WTC11 (cell line): ENCODE measurements at regions not wholly inside any gene's neighbourhood (a gene's known extent, or its start where the extent isn't known, plus 50 kb on each side); places are given as distances from the start of the nearest gene placed in this dataset.

Source experiments
- ATF1 ChIP-seq: sonication (generic); formaldehyde crosslinking; IDR thresholded peaks from 2 replicates; pipeline ENCODE4 v1.8.1; 2023; ENCODE audit warnings: mild to moderate bottlenecking, moderate library complexity, missing genetic modification reagents
- TEAD1 ChIP-seq: sonication (generic); formaldehyde crosslinking; IDR thresholded peaks from 2 replicates; pipeline ENCODE4 v1.8.0; 2022; ENCODE audit warnings: mild to moderate bottlenecking, missing genetic modification reagents
- TF ChIP-seq, protein P1 (sequence below): sonication (generic); formaldehyde crosslinking; conservative IDR thresholded peaks from 2 replicates; pipeline ENCODE4 v1.8.1; 2023; ENCODE audit warnings: mild to moderate bottlenecking, low read depth, missing genetic modification reagents, moderate library complexity
- TF ChIP-seq, protein P2 (sequence below): sonication (generic); formaldehyde crosslinking; IDR thresholded peaks from 2 replicates; pipeline ENCODE4 v1.8.0; 2022; ENCODE audit warnings: mild to moderate bottlenecking, missing genetic modification reagents
- TF ChIP-seq, protein P3 (sequence below): fragments of 200-600 bp; IDR thresholded peaks from 2 replicates; pipeline ENCODE4 v1.8.0; 2022; ENCODE audit warnings: antibody characterized with exemption

DNA sequence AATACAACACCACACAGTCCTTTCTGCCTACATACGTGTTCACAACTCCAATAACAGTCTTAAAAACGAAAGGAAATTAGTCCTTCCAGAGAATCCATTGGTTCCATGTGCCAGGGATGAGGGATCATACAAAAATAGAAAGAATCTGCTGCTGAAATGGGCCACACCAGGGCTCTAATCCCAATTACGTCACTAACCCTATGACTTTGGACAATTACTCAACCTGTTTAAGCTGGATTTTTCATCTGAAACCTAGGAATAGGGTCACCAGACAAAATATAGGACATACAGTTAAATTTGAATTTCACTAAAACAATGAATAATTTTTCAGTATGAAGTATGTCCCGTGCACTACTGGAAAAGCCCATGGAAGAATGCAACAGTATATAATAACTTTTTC lies 264.7 kb downstream of the YTHDC2 start:
- TF ChIP-seq, protein P1, sequence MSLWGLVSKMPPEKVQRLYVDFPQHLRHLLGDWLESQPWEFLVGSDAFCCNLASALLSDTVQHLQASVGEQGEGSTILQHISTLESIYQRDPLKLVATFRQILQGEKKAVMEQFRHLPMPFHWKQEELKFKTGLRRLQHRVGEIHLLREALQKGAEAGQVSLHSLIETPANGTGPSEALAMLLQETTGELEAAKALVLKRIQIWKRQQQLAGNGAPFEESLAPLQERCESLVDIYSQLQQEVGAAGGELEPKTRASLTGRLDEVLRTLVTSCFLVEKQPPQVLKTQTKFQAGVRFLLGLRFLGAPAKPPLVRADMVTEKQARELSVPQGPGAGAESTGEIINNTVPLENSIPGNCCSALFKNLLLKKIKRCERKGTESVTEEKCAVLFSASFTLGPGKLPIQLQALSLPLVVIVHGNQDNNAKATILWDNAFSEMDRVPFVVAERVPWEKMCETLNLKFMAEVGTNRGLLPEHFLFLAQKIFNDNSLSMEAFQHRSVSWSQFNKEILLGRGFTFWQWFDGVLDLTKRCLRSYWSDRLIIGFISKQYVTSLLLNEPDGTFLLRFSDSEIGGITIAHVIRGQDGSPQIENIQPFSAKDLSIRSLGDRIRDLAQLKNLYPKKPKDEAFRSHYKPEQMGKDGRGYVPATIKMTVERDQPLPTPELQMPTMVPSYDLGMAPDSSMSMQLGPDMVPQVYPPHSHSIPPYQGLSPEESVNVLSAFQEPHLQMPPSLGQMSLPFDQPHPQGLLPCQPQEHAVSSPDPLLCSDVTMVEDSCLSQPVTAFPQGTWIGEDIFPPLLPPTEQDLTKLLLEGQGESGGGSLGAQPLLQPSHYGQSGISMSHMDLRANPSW, result no peak
- TF ChIP-seq, protein P2, sequence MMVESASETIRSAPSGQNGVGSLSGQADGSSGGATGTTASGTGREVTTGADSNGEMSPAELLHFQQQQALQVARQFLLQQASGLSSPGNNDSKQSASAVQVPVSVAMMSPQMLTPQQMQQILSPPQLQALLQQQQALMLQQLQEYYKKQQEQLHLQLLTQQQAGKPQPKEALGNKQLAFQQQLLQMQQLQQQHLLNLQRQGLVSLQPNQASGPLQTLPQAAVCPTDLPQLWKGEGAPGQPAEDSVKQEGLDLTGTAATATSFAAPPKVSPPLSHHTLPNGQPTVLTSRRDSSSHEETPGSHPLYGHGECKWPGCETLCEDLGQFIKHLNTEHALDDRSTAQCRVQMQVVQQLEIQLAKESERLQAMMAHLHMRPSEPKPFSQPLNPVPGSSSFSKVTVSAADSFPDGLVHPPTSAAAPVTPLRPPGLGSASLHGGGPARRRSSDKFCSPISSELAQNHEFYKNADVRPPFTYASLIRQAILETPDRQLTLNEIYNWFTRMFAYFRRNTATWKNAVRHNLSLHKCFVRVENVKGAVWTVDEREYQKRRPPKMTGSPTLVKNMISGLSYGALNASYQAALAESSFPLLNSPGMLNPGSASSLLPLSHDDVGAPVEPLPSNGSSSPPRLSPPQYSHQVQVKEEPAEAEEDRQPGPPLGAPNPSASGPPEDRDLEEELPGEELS (CRISPR knock-in tag), result no peak
- no peak for TF ChIP-seq TEAD1
- TF ChIP-seq, protein P3, sequence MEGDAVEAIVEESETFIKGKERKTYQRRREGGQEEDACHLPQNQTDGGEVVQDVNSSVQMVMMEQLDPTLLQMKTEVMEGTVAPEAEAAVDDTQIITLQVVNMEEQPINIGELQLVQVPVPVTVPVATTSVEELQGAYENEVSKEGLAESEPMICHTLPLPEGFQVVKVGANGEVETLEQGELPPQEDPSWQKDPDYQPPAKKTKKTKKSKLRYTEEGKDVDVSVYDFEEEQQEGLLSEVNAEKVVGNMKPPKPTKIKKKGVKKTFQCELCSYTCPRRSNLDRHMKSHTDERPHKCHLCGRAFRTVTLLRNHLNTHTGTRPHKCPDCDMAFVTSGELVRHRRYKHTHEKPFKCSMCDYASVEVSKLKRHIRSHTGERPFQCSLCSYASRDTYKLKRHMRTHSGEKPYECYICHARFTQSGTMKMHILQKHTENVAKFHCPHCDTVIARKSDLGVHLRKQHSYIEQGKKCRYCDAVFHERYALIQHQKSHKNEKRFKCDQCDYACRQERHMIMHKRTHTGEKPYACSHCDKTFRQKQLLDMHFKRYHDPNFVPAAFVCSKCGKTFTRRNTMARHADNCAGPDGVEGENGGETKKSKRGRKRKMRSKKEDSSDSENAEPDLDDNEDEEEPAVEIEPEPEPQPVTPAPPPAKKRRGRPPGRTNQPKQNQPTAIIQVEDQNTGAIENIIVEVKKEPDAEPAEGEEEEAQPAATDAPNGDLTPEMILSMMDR, result no peak
- TF ChIP-seq ATF1, result no peak
